HFFc6 (cell line): ENCODE measurements at regions not wholly inside any gene's neighbourhood (a gene's known extent, or its start where the extent isn't known, plus 50 kb on each side); places are given as distances from the start of the nearest gene placed in this dataset.

Experiments used
- DNase-seq: peaks from one replicate; pipeline ENCODE4 v3.0.0-alpha.2; 2018
- H3K27ac Mint-ChIP-seq: 2 replicates; pipeline ENCODE4 v1.8.0; 2020; ENCODE audit warnings: mild to moderate bottlenecking, mixed read lengths
- H3K27me3 Mint-ChIP-seq: 2 replicates; pipeline ENCODE4 v1.8.0; 2021; ENCODE audit warnings: mild to moderate bottlenecking, moderate library complexity, mixed read lengths; ENCODE audit not compliant: insufficient read depth
- H3K36me3 Mint-ChIP-seq: 2 replicates; pipeline ENCODE4 v1.8.0; 2021; ENCODE audit warnings: low read depth, mixed read lengths
- H3K4me1 Mint-ChIP-seq: 2 replicates; pipeline ENCODE4 v1.8.0; 2020; ENCODE audit warnings: low read depth, mixed read lengths
- H3K4me3 Mint-ChIP-seq: 2 replicates; pipeline ENCODE4 v1.8.0; 2020; ENCODE audit warnings: mild to moderate bottlenecking, moderate library complexity, mixed read lengths
- H3K9me3 Mint-ChIP-seq: 2 replicates; pipeline ENCODE4 v1.8.0; 2020; ENCODE audit warnings: mild to moderate bottlenecking, mixed read lengths
- CTCF ChIP-seq: fragments of 200-600 bp; sonication (generic); IDR thresholded peaks from 2 replicates; pipeline ENCODE4 v1.5.0; 2021; ENCODE audit warnings: antibody characterized with exemption, mild to moderate bottlenecking

GRCh38 chr21:14876524-14876840, 188.3 kb downstream of the NRIP1 start:
- H3K27me3 Mint-ChIP-seq, result peaks cover 2% of the 10 kb centered on the region; the same call in 1 of the 2 replicates
- no peak overlapping the region for H3K4me3 Mint-ChIP-seq
- no peak for TF ChIP-seq CTCF
- no peaks in the 10 kb centered on the region for H3K36me3 Mint-ChIP-seq
- peaks cover 70% of the 10 kb centered on the region for H3K4me1 Mint-ChIP-seq
- no peaks in the 10 kb centered on the region for H3K9me3 Mint-ChIP-seq
- no peak overlapping the region for H3K27ac Mint-ChIP-seq
- no peak for DNase-seq

- Mint-ChIP-seq H3K36me3 (no peaks in the 10 kb centered on the region), H3K9me3 (no peaks in the 10 kb centered on the region), H3K4me3 (no peak overlapping the region), H3K27ac (no peak overlapping the region; the same call in 1 of the 2 replicates), H3K4me1 (peaks cover 64% of the 10 kb centered on the region), H3K27me3 (peaks cover 2% of the 10 kb centered on the region; the same call in 1 of the 2 replicates)
- no peak for DNase-seq
- no peak for TF ChIP-seq CTCF
Observed at GRCh38 chr21:14875704-14876523, 188.9 kb downstream of the NRIP1 start.

- H3K36me3 Mint-ChIP-seq, result no peaks in the 10 kb centered on the region
- no peak for DNase-seq
- no peaks in the 10 kb centered on the region for H3K9me3 Mint-ChIP-seq
- no peak overlapping the region for H3K4me3 Mint-ChIP-seq
- no peak for TF ChIP-seq CTCF
- H3K27ac Mint-ChIP-seq, result no peak overlapping the region
- H3K27me3 Mint-ChIP-seq, result peaks cover 2% of the 10 kb centered on the region; the same call in 1 of the 2 replicates
- peaks cover 57% of the 10 kb centered on the region for H3K4me1 Mint-ChIP-seq
Observed at GRCh38 chr21:14875186-14875585, 189.6 kb downstream of the NRIP1 start.

- H3K27me3 Mint-ChIP-seq, result peaks cover 2% of the 10 kb centered on the region; the same call in 1 of the 2 replicates
- H3K4me1 Mint-ChIP-seq, result peaks cover 49% of the 10 kb centered on the region
- H3K9me3 Mint-ChIP-seq, result no peaks in the 10 kb centered on the region
- no peaks in the 10 kb centered on the region for H3K36me3 Mint-ChIP-seq
- no peak for TF ChIP-seq CTCF
- H3K4me3 Mint-ChIP-seq, result no peak overlapping the region
- no peak overlapping the region for H3K27ac Mint-ChIP-seq
- DNase-seq, result no peak
Observed at GRCh38 chr21:14874379-14874778, 190.4 kb downstream of the NRIP1 start.

GRCh38 chr21:14871861-14872260, 192.9 kb downstream of the NRIP1 start:
- Mint-ChIP-seq H3K36me3 (no peaks in the 10 kb centered on the region), H3K4me3 (no peak overlapping the region), H3K27me3 (peaks cover 2% of the 10 kb centered on the region; the same call in 1 of the 2 replicates), H3K9me3 (no peaks in the 10 kb centered on the region), H3K4me1 (peaks cover 40% of the 10 kb centered on the region), H3K27ac (no peak overlapping the region)
- no peak for DNase-seq
- no peak for TF ChIP-seq CTCF
